Ovary (tissue), 3 donors: ENCODE measurements at regions not wholly inside any gene's neighbourhood (a gene's known extent, or its start where the extent isn't known, plus 50 kb on each side); places are given as distances from the start of the nearest gene placed in this dataset.

ENCODE experiments used
- CTCF ChIP-seq, 3 donors: fragments of 450-650 bp in 2 of 3; fragments of 200-600 bp in 1 of 3; IDR thresholded peaks; one replicate each; pipeline versions ENCODE4 v1.5.1 to v1.8.0; 2016 to 2022; ENCODE audit warnings: antibody characterized with exemption in 3 of 3, mild to moderate bottlenecking in 1 of 3
- EP300 ChIP-seq: sonication (generic); formaldehyde crosslinking; IDR thresholded peaks from one replicate; pipeline ENCODE4 v1.6.1; 2017; ENCODE audit warnings: antibody characterized with exemption
- POLR2A ChIP-seq: fragments of 450-650 bp; IDR thresholded peaks from one replicate; pipeline ENCODE4 v1.6.1; 2017; ENCODE audit warnings: antibody characterized with exemption, mild to moderate bottlenecking, moderate library complexity
- donor health status: DM: no; HTN: no; CAD: no.

- no peak for TF ChIP-seq CTCF (IDR thresholded peaks at IDR 0.05)
- TF ChIP-seq POLR2A, result no peak
- TF ChIP-seq EP300, result no peak
Measured at GRCh38 chr2:6358985-6359384, 506.7 kb downstream of the CMPK2 start.
